OCI-LY7 (cell line): ENCODE measurements at regions not wholly inside any gene's neighbourhood (a gene's known extent, or its start where the extent isn't known, plus 50 kb on each side); places are given as distances from the start of the nearest gene placed in this dataset.

ENCODE experiments used
- BruUV-seq: library from RNA; stranded (reverse); fragments of 400-500 nt; replicated peaks from 2 replicates; lab custom pipeline; 2021; lab: Mats Ljungman, UMichigan
- CTCF ChIA-PET: fragments of 300-600 bp; sonication (Branson Sonifier 250); formaldehyde crosslinking; loops from one replicate; lab custom pipeline; 2022; ENCODE audit warnings: antibody characterized with exemption; ENCODE audit not compliant: unreplicated experiment; lab: Charles Lee
- POLR2A ChIA-PET: fragments of 300-600 bp; sonication (Branson Sonifier 250); formaldehyde crosslinking; loops from one replicate; lab custom pipeline; 2022; ENCODE audit warnings: antibody characterized with exemption; lab: Charles Lee
- DNase-seq: peaks from one replicate; pipeline ENCODE4 v3.0.0-alpha.2; 2015; ENCODE audit warnings: low spot score
- H2AFZ ChIP-seq: fragments of 200-600 bp; sonication (generic), shearing (Covaris generic); 2 replicates; pipeline ENCODE4 v1.6.1; 2014; ENCODE audit warnings: mild to moderate bottlenecking, antibody characterized with exemption, low read length, moderate library complexity
- H3K27ac ChIP-seq: fragments of 200-600 bp; sonication (generic); 2 replicates; pipeline ENCODE4 v1.5.1; 2014; ENCODE audit warnings: mixed run types, low read depth, mild to moderate bottlenecking, moderate library complexity, low read length, inconsistent platforms; ENCODE audit not compliant: poor library complexity, severe bottlenecking
- H3K36me3 ChIP-seq: fragments of 200-600 bp; sonication (generic); 2 replicates; pipeline ENCODE4 v1.6.1; 2014; ENCODE audit warnings: mild to moderate bottlenecking, antibody characterized with exemption, low read length, moderate library complexity, mixed read lengths; ENCODE audit not compliant: insufficient read depth
- H3K4me1 ChIP-seq: fragments of 200-600 bp; sonication (generic); 2 replicates; pipeline ENCODE4 v1.5.1; 2014; ENCODE audit warnings: mild to moderate bottlenecking, low read length; ENCODE audit not compliant: insufficient read depth, poor library complexity, severe bottlenecking
- H3K4me2 ChIP-seq: fragments of 200-600 bp; sonication (generic); 2 replicates; pipeline ENCODE4 v1.6.1; 2014; ENCODE audit warnings: mild to moderate bottlenecking, low read length
- H3K4me3 ChIP-seq: fragments of 200-600 bp; sonication (generic); 2 replicates; pipeline ENCODE4 v1.5.1; 2014; ENCODE audit warnings: mild to moderate bottlenecking, low read depth, low read length; ENCODE audit not compliant: poor library complexity, severe bottlenecking
- H3K79me2 ChIP-seq: fragments of 200-600 bp; sonication (generic); 2 replicates; pipeline ENCODE4 v1.6.1; 2016; ENCODE audit warnings: low read depth, mild to moderate bottlenecking, low read length, moderate library complexity, mixed read lengths; ENCODE audit not compliant: insufficient read depth
- H3K9me2 ChIP-seq: fragments of 200-600 bp; sonication (generic); 2 replicates; pipeline ENCODE4 v1.6.1; 2016; ENCODE audit warnings: mild to moderate bottlenecking, low read length, mixed read lengths; ENCODE audit not compliant: insufficient read depth
- H3K9me3 ChIP-seq: fragments of 200-600 bp; sonication (generic); 2 replicates; pipeline ENCODE4 v1.6.1; 2014; ENCODE audit warnings: mild to moderate bottlenecking, mixed run types, low read length, mixed read lengths
- H4K20me1 ChIP-seq: fragments of 200-600 bp; sonication (generic); 2 replicates; pipeline ENCODE4 v1.6.1; 2014; ENCODE audit warnings: mild to moderate bottlenecking, antibody characterized with exemption, low read length, moderate library complexity, mixed read lengths; ENCODE audit not compliant: insufficient read depth
- EZH2phosphoT487 ChIP-seq: fragments of 200-600 bp; sonication (generic); IDR thresholded peaks from 2 replicates; pipeline ENCODE4 v1.6.1; 2018; ENCODE audit warnings: low read depth, borderline replicate concordance, mild to moderate bottlenecking, mixed run types, antibody characterized with exemption, low read length, moderate library complexity, mixed read lengths
- intact Hi-C: fragments of 100-400 bp; cut with micrococcal nuclease; formaldehyde crosslinking; loops from one replicate; pipeline ENCODE4 v1.10.0; 2022; ENCODE audit not compliant: unreplicated experiment
- TF ChIP-seq, protein P1 (sequence below): fragments of 200-600 bp; sonication (generic); conservative IDR thresholded peaks from 2 replicates; pipeline ENCODE4 v1.5.1; 2014; ENCODE audit warnings: mild to moderate bottlenecking, antibody characterized with exemption, low read length, moderate library complexity, mixed read lengths

DNA sequence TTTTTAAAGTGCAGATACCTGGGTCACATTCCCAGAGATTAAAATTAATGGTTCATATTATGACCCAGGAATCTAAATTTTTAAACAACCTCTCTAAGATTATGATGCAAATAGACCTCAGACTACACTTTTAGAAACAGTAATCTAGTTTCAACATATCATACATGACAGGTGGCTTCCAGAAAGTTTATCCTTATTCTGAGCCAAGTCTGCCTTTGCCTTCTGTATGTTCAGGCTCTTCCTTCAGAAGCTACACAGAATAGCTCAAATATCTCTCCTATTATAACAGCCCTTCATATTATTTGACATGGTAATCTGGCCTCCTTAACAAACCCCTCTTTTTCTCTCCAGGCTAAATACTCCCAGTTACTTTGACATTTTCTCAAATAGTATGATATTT is 101.9 kb downstream of the FZD1 start:
- no peak for TF ChIP-seq EZH2phosphoT487
- TF ChIP-seq, protein P1, sequence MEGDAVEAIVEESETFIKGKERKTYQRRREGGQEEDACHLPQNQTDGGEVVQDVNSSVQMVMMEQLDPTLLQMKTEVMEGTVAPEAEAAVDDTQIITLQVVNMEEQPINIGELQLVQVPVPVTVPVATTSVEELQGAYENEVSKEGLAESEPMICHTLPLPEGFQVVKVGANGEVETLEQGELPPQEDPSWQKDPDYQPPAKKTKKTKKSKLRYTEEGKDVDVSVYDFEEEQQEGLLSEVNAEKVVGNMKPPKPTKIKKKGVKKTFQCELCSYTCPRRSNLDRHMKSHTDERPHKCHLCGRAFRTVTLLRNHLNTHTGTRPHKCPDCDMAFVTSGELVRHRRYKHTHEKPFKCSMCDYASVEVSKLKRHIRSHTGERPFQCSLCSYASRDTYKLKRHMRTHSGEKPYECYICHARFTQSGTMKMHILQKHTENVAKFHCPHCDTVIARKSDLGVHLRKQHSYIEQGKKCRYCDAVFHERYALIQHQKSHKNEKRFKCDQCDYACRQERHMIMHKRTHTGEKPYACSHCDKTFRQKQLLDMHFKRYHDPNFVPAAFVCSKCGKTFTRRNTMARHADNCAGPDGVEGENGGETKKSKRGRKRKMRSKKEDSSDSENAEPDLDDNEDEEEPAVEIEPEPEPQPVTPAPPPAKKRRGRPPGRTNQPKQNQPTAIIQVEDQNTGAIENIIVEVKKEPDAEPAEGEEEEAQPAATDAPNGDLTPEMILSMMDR = no peak
- ChIA-PET CTCF (no interaction called here), POLR2A (no interaction called here)
- Histone ChIP-seq H3K36me3 (no peaks in the 10 kb centered on the region), H3K27ac (no peak overlapping the region), H3K4me2 (no peak overlapping the region), H4K20me1 (no peaks in the 10 kb centered on the region), H3K9me3 (no peaks in the 10 kb centered on the region), H3K79me2 (no peaks in the 10 kb centered on the region), H3K4me3 (no peak overlapping the region), H3K4me1 (no peaks in the 10 kb centered on the region), H3K9me2 (no peaks in the 10 kb centered on the region), H2AFZ (no peak overlapping the region)
- no peak for DNase-seq
- no TSS peak for BruUV-seq
- intact Hi-C loops = no loop called here

DNA sequence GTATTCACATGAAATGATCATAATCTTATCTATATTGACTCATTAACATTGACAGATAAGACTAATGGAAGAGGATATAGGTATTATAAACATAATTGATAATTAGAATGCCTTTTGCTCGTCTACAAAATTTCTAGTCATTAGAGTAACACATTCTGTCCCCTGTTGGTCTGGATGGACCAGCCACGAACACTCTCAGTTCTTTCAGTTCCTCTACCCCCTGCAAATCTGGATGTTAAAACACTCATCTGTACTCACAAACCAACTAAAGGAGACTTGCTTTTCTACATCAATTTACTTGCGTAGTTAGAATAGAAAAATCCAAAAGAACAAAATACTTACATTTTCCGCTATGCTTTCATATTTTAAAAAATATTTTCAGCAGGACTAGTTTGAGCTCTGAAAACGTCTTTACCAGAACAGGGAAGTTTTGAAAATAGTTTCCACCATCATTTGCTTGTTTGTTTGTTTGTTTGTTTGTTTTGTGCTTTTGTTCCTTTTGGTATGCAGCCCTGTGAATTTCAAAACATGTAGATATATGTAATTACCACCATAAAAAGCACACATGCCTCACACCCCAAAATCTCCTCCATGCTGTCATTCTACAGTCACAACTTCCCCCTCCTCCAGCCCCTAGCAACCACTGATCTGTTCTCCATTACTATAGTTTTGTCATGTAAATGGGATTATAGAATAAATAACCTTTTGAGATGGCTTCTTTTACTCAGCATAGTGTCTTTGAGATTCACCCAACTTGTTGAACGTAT is 103.8 kb downstream of the FZD1 start:
- BruUV-seq = no TSS peak
- intact Hi-C loops = no loop called here

More for the DNA sequence above, 103.8 kb downstream of the FZD1 start:
- H3K79me2 ChIP-seq = no peaks in the 10 kb centered on the region
- H3K4me1 ChIP-seq = no peaks in the 10 kb centered on the region
- H4K20me1 ChIP-seq = no peaks in the 10 kb centered on the region
- no peak overlapping the region for H2AFZ ChIP-seq
- H3K36me3 ChIP-seq = no peaks in the 10 kb centered on the region
- H3K4me3 ChIP-seq = no peak overlapping the region
- no peak overlapping the region for H3K27ac ChIP-seq
- POLR2A ChIA-PET = no interaction called here
- no peak for DNase-seq
- CTCF ChIA-PET = no interaction called here
- no peak for TF ChIP-seq EZH2phosphoT487
- TF ChIP-seq, protein P1 = no peak
- no peak overlapping the region for H3K4me2 ChIP-seq
- H3K9me3 ChIP-seq = no peaks in the 10 kb centered on the region
- H3K9me2 ChIP-seq = no peaks in the 10 kb centered on the region
